Mesendoderm (in vitro differentiated cells): ENCODE measurements at regions not wholly inside any gene's neighbourhood (a gene's known extent, or its start where the extent isn't known, plus 50 kb on each side); places are given as distances from the start of the nearest gene placed in this dataset.

Experiments used
- DNase-seq: peaks from one replicate; pipeline ENCODE4 v3.0.0; 2013
- H2AK5ac ChIP-seq: 2 replicates; pipeline ENCODE4 v1.6.1; 2013; ENCODE audit warnings: low read length, inconsistent platforms
- H2BK120ac ChIP-seq: 2 replicates; pipeline ENCODE4 v1.6.1; 2013; ENCODE audit warnings: low read depth, mild to moderate bottlenecking, low read length, moderate library complexity, mixed read lengths
- H2BK15ac ChIP-seq: replicated peaks from 2 replicates; pipeline ENCODE4 v1.6.1; 2013; ENCODE audit warnings: low read depth, mild to moderate bottlenecking, moderate library complexity
- H2BK5ac ChIP-seq: 2 replicates; pipeline ENCODE4 v1.6.1; 2013; ENCODE audit warnings: low read length, inconsistent platforms
- H3K18ac ChIP-seq: 2 replicates; pipeline ENCODE4 v1.6.1; 2013; ENCODE audit warnings: mild to moderate bottlenecking, low read length, mixed read lengths
- H3K23ac ChIP-seq: one replicate; pipeline ENCODE4 v1.6.1; 2013; ENCODE audit warnings: low read length
- H3K27ac ChIP-seq: 2 replicates; pipeline ENCODE4 v1.5.1; 2013; ENCODE audit warnings: low read depth, mild to moderate bottlenecking, inconsistent platforms, low read length, moderate library complexity
- H3K27me3 ChIP-seq: 2 replicates; pipeline ENCODE4 v1.6.1; 2013; ENCODE audit warnings: low read length, control low read depth, mild to moderate bottlenecking, inconsistent platforms; ENCODE audit not compliant: insufficient read depth, poor library complexity
- H3K36me3 ChIP-seq: 2 replicates; pipeline ENCODE4 v1.6.1; 2013; ENCODE audit warnings: low read length, inconsistent platforms; ENCODE audit not compliant: control insufficient read depth, insufficient read depth
- H3K4ac ChIP-seq: one replicate; pipeline ENCODE4 v1.6.1; 2013; ENCODE audit warnings: low read depth, mild to moderate bottlenecking, low read length, moderate library complexity
- H3K4me1 ChIP-seq: 2 replicates; pipeline ENCODE4 v1.6.1; 2013; ENCODE audit warnings: low read depth, low read length, inconsistent platforms; ENCODE audit not compliant: control insufficient read depth
- H3K4me2 ChIP-seq: 2 replicates; pipeline ENCODE4 v1.6.1; 2013; ENCODE audit warnings: low read length
- H3K4me3 ChIP-seq: 2 replicates; pipeline ENCODE4 v1.5.1; 2013; ENCODE audit warnings: mild to moderate bottlenecking, low read length
- H3K56ac ChIP-seq: one replicate; pipeline ENCODE4 v1.6.1; 2013; ENCODE audit warnings: low read length
- H3K79me1 ChIP-seq: 2 replicates; pipeline ENCODE4 v1.6.1; 2013; ENCODE audit warnings: low read length, inconsistent platforms
- H3K79me2 ChIP-seq: 2 replicates; pipeline ENCODE4 v1.6.1; 2013; ENCODE audit warnings: mild to moderate bottlenecking, low read length; ENCODE audit not compliant: control insufficient read depth, insufficient read depth
- H3K9ac ChIP-seq: 2 replicates; pipeline ENCODE4 v1.6.1; 2013; ENCODE audit warnings: low read length, inconsistent platforms
- H4K5ac ChIP-seq: one replicate; pipeline ENCODE4 v1.6.1; 2013; ENCODE audit warnings: low read length
- H4K8ac ChIP-seq: one replicate; pipeline ENCODE4 v1.6.1; 2013; ENCODE audit warnings: low read depth, mild to moderate bottlenecking, control low read depth, low read length, moderate library complexity
- WGBS: extraction: QIAGEN DNeasy Blood & Tissue Kit; methylation state at CpG from one replicate; pipeline ENCODE4 v1.1.7; 2013; ENCODE audit warnings: low lambda C conversion rate, missing lambda C conversion rate; ENCODE audit not compliant: insufficient coverage; ENCODE audit errors: extremely low coverage; 5-methylcytosine and 5-hydroxymethylcytosine counted together

DNA sequence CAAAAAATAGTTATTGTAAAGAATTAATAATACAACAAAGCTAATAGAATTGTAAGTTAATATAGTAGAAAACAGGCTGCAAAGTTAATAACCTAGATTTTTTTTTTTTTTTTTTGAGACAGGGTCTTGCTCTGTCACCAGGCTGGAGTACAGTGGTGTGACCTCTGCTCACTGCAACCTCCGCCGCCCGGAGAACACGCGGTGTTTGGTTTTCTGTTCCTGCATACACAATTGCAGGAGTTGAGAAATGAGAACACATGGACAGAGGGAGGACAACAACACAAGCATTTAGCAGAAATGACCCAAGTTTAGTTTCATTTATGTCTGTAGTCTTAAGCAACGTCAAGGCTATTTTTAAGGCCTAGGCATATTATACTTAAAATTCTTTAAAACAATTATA lies 145.9 kb upstream of the PCDH10 start:
- Histone ChIP-seq H3K4me2 (no peak overlapping the region), H2BK120ac (no peak overlapping the region), H4K8ac (no peak overlapping the region), H3K23ac (no peak overlapping the region), H3K4ac (no peak overlapping the region), H3K4me3 (no peak overlapping the region), H3K79me2 (no peaks in the 10 kb centered on the region), H3K27me3 (no peaks in the 10 kb centered on the region), H3K79me1 (no peaks in the 10 kb centered on the region), H4K5ac (no peak overlapping the region), H3K4me1 (no peaks in the 10 kb centered on the region), H2AK5ac (no peak overlapping the region), H3K56ac (no peak overlapping the region), H3K36me3 (no peaks in the 10 kb centered on the region), H2BK5ac (no peak overlapping the region), H3K9ac (no peak overlapping the region), H2BK15ac (no peak overlapping the region), H3K18ac (no peak overlapping the region), H3K27ac (no peak overlapping the region)
- no peak for DNase-seq
- WGBS, result no CpG with 5 or more reads among the region's 6 CpGs

DNA sequence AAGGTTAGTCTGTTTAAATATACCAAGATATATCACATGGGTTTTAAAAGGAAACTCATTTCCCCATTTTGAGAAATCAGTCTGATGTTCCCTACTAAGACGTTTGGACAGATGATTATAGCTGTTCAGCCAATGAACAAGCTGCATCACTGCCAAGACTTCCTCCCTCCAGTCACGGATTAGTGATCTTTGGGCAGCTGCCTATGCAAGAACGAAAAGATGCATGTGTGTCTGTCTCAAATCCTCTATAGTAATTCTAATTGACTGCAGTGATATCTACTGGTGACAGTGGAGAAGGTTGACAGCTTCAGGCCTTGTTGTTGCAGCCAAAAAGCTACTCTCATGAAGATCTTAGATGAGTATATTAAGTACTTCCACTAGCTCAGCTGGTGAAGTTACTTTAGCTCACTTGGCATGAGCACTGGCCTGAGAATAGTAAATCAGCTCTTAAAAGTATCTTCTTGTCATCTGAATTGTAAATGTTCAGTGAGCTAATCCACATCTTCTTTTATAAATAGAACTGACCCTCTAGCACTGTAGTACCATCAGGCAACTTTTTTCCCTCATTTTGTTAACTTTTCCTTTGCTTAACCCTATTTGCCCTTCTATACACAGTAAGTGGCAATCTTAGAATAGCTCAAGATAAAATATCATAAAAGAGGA lies 134.5 kb upstream of the PCDH10 start:
- Histone ChIP-seq H2AK5ac (no peak overlapping the region), H3K9ac (no peak overlapping the region), H3K79me2 (no peaks in the 10 kb centered on the region), H4K5ac (no peak overlapping the region), H3K23ac (no peak overlapping the region), H3K56ac (no peak overlapping the region), H2BK120ac (no peak overlapping the region), H3K18ac (no peak overlapping the region), H2BK5ac (no peak overlapping the region), H4K8ac (no peak overlapping the region), H3K4me2 (no peak overlapping the region), H3K36me3 (no peaks in the 10 kb centered on the region), H3K79me1 (no peaks in the 10 kb centered on the region), H2BK15ac (no peak overlapping the region), H3K4ac (no peak overlapping the region), H3K27ac (no peak overlapping the region), H3K4me3 (no peak overlapping the region), H3K27me3 (no peaks in the 10 kb centered on the region), H3K4me1 (no peaks in the 10 kb centered on the region)
- no peak for DNase-seq
- WGBS, result no CpG with 5 or more reads among the region's 3 CpGs

DNA sequence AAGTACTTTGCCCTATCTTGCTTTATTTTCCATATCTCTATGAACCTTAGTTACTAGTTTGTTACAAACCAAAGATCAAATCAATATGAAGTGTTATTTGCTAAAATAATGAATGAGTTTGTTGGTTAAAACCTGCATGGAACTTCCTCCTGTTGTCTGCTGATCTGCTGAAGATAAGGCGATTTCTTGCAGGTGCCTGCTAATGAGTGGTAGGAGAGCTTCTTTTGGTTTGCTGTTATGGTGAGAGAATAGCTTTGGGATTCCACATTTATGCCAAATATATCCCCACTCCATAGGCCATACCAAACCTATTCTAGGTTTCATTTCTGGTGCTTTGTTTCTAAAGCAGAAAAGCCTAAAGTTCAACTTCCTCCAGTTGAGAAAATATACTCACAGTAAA lies 103.8 kb upstream of the PCDH10 start:
- H3K4ac ChIP-seq, result no peak overlapping the region
- no peak overlapping the region for H2AK5ac ChIP-seq
- no peak overlapping the region for H4K5ac ChIP-seq
- no peak overlapping the region for H2BK15ac ChIP-seq
- no peak overlapping the region for H3K18ac ChIP-seq
- H2BK5ac ChIP-seq, result no peak overlapping the region
- H3K27ac ChIP-seq, result no peak overlapping the region
- H3K4me2 ChIP-seq, result no peak overlapping the region
- H3K27me3 ChIP-seq, result no peaks in the 10 kb centered on the region
- no peak overlapping the region for H3K56ac ChIP-seq
- H3K36me3 ChIP-seq, result no peaks in the 10 kb centered on the region
- no peaks in the 10 kb centered on the region for H3K79me2 ChIP-seq
- H4K8ac ChIP-seq, result no peak overlapping the region
- no peaks in the 10 kb centered on the region for H3K79me1 ChIP-seq
- peak; percentile 4 for DNase-seq
- no peak overlapping the region for H3K9ac ChIP-seq
- no peaks in the 10 kb centered on the region for H3K4me1 ChIP-seq
- no peak overlapping the region for H3K23ac ChIP-seq
- whole genome bisulfite sequencing, result no CpG with 5 or more reads among the region's 1 CpG
- no peak overlapping the region for H2BK120ac ChIP-seq
- H3K4me3 ChIP-seq, result no peak overlapping the region

DNA sequence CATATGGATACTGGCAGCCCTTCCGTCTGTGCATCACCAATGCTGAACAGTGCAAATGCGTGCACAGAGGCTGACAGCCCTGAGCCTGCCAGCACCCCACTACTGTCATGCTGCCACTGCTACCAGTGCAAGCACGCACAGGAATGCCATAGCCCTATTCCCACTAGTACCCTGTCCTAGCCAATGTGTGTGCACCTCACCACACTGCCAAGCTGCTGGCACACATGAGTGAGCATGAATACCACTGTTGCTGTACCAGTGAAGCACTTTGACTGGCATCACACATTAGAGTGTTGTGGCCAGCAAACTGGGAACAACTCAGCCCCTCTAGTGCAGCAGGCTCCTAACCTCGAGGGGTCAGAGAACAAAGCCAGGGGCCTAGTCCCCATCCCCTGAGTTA lies 102.9 kb upstream of the PCDH10 start:
- no peaks in the 10 kb centered on the region for H3K27me3 ChIP-seq
- H4K8ac ChIP-seq, result no peak overlapping the region
- H3K79me2 ChIP-seq, result no peaks in the 10 kb centered on the region
- no peak overlapping the region for H4K5ac ChIP-seq
- no peak overlapping the region for H2AK5ac ChIP-seq
- DNase-seq, result no peak
- no peak overlapping the region for H3K56ac ChIP-seq
- no CpG with 5 or more reads among the region's 4 CpGs for WGBS
- no peaks in the 10 kb centered on the region for H3K79me1 ChIP-seq
- no peak overlapping the region for H3K9ac ChIP-seq
- no peak overlapping the region for H3K18ac ChIP-seq
- no peaks in the 10 kb centered on the region for H3K36me3 ChIP-seq
- H3K27ac ChIP-seq, result no peak overlapping the region
- peak overlapping the region; percentile 66 for H3K23ac ChIP-seq
- H2BK120ac ChIP-seq, result no peak overlapping the region
- no peaks in the 10 kb centered on the region for H3K4me1 ChIP-seq
- no peak overlapping the region for H3K4me3 ChIP-seq
- H3K4ac ChIP-seq, result no peak overlapping the region
- no peak overlapping the region for H3K4me2 ChIP-seq
- no peak overlapping the region for H2BK15ac ChIP-seq
- no peak overlapping the region for H2BK5ac ChIP-seq

DNA sequence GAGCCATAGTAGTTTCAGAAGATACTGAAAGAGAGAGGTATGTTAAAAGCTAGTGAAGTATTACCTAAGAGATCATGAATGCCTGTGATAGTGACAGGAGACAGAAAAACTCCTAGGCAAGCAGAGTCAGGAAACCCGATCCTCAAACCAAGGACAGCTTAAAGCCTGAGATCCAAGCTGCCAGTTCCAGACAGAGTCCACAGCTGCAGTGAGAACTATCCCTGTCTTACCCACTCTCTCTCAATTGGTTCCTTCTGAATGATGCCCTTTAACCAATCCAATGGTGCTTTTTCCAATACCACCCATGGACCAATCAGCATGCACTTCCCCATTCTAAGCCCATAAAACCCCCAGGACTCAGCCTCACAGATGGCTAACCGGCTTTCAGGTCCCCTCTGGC lies 90.4 kb upstream of the PCDH10 start:
- Histone ChIP-seq H3K27ac (no peak overlapping the region), H2BK15ac (no peak overlapping the region), H3K27me3 (no peaks in the 10 kb centered on the region), H3K9ac (no peak overlapping the region), H3K4me2 (no peak overlapping the region), H3K4ac (no peak overlapping the region), H2BK120ac (no peak overlapping the region), H2AK5ac (no peak overlapping the region), H3K56ac (no peak overlapping the region), H4K8ac (no peak overlapping the region), H3K79me1 (no peaks in the 10 kb centered on the region), H3K23ac (no peak overlapping the region), H3K36me3 (no peaks in the 10 kb centered on the region), H3K18ac (no peak overlapping the region), H3K4me3 (no peak overlapping the region), H3K79me2 (no peaks in the 10 kb centered on the region), H4K5ac (no peak overlapping the region), H2BK5ac (no peak overlapping the region), H3K4me1 (no peaks in the 10 kb centered on the region)
- peak; percentile 63 for DNase-seq
- no CpG with 5 or more reads among the region's 2 CpGs for WGBS

DNA sequence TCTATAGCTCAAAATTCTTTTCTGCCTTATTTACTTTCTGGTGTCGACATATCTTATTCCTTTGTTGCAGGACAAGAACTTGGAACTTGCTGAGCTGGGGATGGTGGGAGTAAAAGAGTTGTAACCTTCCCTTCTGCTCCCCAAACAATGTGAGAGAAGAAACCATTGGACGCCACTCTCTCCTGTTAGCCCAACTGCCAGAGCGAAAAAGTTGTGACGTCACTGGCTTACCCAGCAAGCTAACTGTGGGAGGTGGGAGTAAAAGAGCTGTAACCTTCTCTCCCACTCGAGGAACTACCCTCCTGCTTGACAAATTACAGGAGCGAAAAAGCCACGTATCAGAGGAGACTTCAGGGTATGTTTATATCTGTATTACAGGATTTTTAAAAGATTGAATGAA lies 90.0 kb upstream of the PCDH10 start:
- no peak overlapping the region for H3K4me2 ChIP-seq
- no peak overlapping the region for H3K56ac ChIP-seq
- no CpG with 5 or more reads among the region's 7 CpGs for WGBS
- no peak overlapping the region for H2AK5ac ChIP-seq
- H3K27ac ChIP-seq, result no peak overlapping the region
- H4K8ac ChIP-seq, result no peak overlapping the region
- no peaks in the 10 kb centered on the region for H3K27me3 ChIP-seq
- H3K4ac ChIP-seq, result no peak overlapping the region
- no peaks in the 10 kb centered on the region for H3K4me1 ChIP-seq
- H4K5ac ChIP-seq, result no peak overlapping the region
- no peak overlapping the region for H3K18ac ChIP-seq
- no peak overlapping the region for H2BK120ac ChIP-seq
- H3K23ac ChIP-seq, result no peak overlapping the region
- DNase-seq, result peak; percentile 7
- H2BK15ac ChIP-seq, result no peak overlapping the region
- no peak overlapping the region for H3K9ac ChIP-seq
- no peaks in the 10 kb centered on the region for H3K79me1 ChIP-seq
- H3K79me2 ChIP-seq, result no peaks in the 10 kb centered on the region
- no peak overlapping the region for H3K4me3 ChIP-seq
- no peak overlapping the region for H2BK5ac ChIP-seq
- H3K36me3 ChIP-seq, result no peaks in the 10 kb centered on the region
